H1 (cell line): ENCODE measurements at regions not wholly inside any gene's neighbourhood (a gene's known extent, or its start where the extent isn't known, plus 50 kb on each side); places are given as distances from the start of the nearest gene placed in this dataset.

Source experiments
- CEBPB ChIP-seq: IDR thresholded peaks from 2 replicates; pipeline ENCODE4 v1.6.1; 2012; ENCODE audit warnings: low read depth, low read length
- CTBP2 ChIP-seq: IDR thresholded peaks from 2 replicates; pipeline ENCODE4 v1.7.0; 2011; ENCODE audit warnings: borderline replicate concordance, mild to moderate bottlenecking, moderate library complexity, mixed read lengths, low read length; ENCODE audit not compliant: insufficient read depth, insufficient read length
- RNF2 ChIP-seq: fragments of 200-900, 300-1000 bp; sonication (generic); IDR thresholded peaks from 2 replicates; pipeline ENCODE4 v1.7.1; 2016; ENCODE audit warnings: borderline replicate concordance, low read depth, mild to moderate bottlenecking, antibody characterized with exemption, low read length; ENCODE audit not compliant: poor library complexity, severe bottlenecking; ENCODE audit errors: missing control alignments
- TF ChIP-seq, protein P1 (sequence below): IDR thresholded peaks from 2 replicates; pipeline ENCODE4 v1.6.1; 2011; ENCODE audit warnings: low read depth, mild to moderate bottlenecking, low read length; ENCODE audit not compliant: insufficient read depth

DNA sequence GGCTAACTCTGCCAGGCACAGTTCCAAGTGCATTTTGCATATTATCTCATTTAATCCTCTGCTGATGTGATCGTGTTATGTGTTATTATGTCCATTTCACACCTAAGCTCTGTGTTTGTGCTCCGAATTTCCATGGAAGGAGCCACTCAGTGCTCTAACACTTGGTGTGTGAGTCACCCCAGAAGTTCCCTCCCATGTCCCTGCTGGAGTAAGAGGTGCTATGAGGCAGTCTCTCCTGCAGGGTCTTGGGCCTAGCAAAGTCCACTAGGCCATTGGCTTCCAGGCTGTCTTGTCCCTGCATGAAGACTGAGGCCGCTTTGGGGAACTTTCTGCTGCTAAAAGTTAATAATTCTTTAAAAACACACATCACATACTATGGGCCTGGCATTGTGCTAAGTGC is 405.9 kb upstream of the SULF2 start (continued):
- TF ChIP-seq, protein P1, sequence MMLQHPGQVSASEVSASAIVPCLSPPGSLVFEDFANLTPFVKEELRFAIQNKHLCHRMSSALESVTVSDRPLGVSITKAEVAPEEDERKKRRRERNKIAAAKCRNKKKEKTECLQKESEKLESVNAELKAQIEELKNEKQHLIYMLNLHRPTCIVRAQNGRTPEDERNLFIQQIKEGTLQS: no peak
- TF ChIP-seq CTBP2 (no peak), RNF2 (no peak), CEBPB (no peak)
